Naive B cell (primary cell): ENCODE measurements at regions not wholly inside any gene's neighbourhood (a gene's known extent, or its start where the extent isn't known, plus 50 kb on each side); places are given as distances from the start of the nearest gene placed in this dataset.

Experiments used
- ATAC-seq, 2 donors: fragments of 150-1000 bp; cut with Tn5 transposase; 2 replicates each; pipeline ENCODE4 v1.10.0; 2021; ENCODE audit warnings: low read depth in 2 of 2, mild to moderate bottlenecking in 2 of 2, moderate library complexity in 2 of 2
- DNase-seq: peaks from one replicate; pipeline ENCODE4 v3.0.0; 2022
- H3K27ac Mint-ChIP-seq, 6 donors: one replicate each; pipeline ENCODE4 v1.8.0; 2020 to 2022; ENCODE audit warnings: mild to moderate bottlenecking in 6 of 6, mixed read lengths in 6 of 6, moderate library complexity in 5 of 6, inconsistent platforms in 2 of 6
- H3K27me3 Mint-ChIP-seq, 3 donors: one replicate each; pipeline ENCODE4 v1.8.0; 2021 to 2022; ENCODE audit warnings: mixed read lengths in 3 of 3, mild to moderate bottlenecking in 1 of 3
- H3K36me3 Mint-ChIP-seq, 2 donors: one replicate each; pipeline ENCODE4 v1.8.0; 2020 to 2022; ENCODE audit warnings: mixed read lengths in 2 of 2, inconsistent platforms in 1 of 2, mild to moderate bottlenecking in 1 of 2
- H3K4me1 Mint-ChIP-seq, 3 donors: one replicate each; pipeline ENCODE4 v1.8.0; 2020 to 2022; ENCODE audit warnings: mixed read lengths in 3 of 3, inconsistent platforms in 1 of 3, mild to moderate bottlenecking in 1 of 3, moderate library complexity in 1 of 3
- H3K4me3 Mint-ChIP-seq, 8 donors: one replicate each; pipeline ENCODE4 v1.8.0; 2020 to 2022; ENCODE audit warnings: mild to moderate bottlenecking in 8 of 8, mixed read lengths in 8 of 8, moderate library complexity in 8 of 8, inconsistent platforms in 2 of 8
- H3K9me3 Mint-ChIP-seq, 7 donors: one replicate each; pipeline ENCODE4 v1.8.0; 2020 to 2022; ENCODE audit warnings: mixed read lengths in 7 of 7, mild to moderate bottlenecking in 5 of 7, inconsistent platforms in 2 of 7, moderate library complexity in 1 of 7

- Mint-ChIP-seq H3K9me3 (peaks cover 0 to 21% (median 7%) of the 10 kb centered on the region in 7 donors), H3K4me1 (no peaks in the 10 kb centered on the region), H3K36me3 (no peaks in the 10 kb centered on the region), H3K4me3 (no peak overlapping the region), H3K27ac (no peak overlapping the region), H3K27me3 (no peaks in the 10 kb centered on the region)
- ATAC-seq, result no peak
- DNase-seq, result no peak
These were observed 141.2 kb downstream of the PRDM9 start for GRCh38 chr5:23648656-23649055.

- no peaks in the 10 kb centered on the region for H3K4me1 Mint-ChIP-seq
- H3K36me3 Mint-ChIP-seq, result no peaks in the 10 kb centered on the region
- H3K9me3 Mint-ChIP-seq, result peaks cover 0 to 18% (median 6%) of the 10 kb centered on the region in 7 donors
- no peak overlapping the region for H3K4me3 Mint-ChIP-seq
- DNase-seq, result no peak
- no peak overlapping the region for H3K27ac Mint-ChIP-seq
- ATAC-seq, result no peak
- no peaks in the 10 kb centered on the region for H3K27me3 Mint-ChIP-seq
These were observed 142.2 kb downstream of the PRDM9 start for GRCh38 chr5:23649594-23649993.

GRCh38 chr5:23655674-23656073, 148.3 kb downstream of the PRDM9 start:
- Mint-ChIP-seq H3K36me3 (no peaks in the 10 kb centered on the region), H3K27me3 (no peaks in the 10 kb centered on the region), H3K9me3 (peaks cover 0 to 4% (median 0%) of the 10 kb centered on the region in 7 donors), H3K4me3 (no peak overlapping the region), H3K4me1 (no peaks in the 10 kb centered on the region), H3K27ac (no peak overlapping the region)
- no peak for ATAC-seq
- DNase-seq, result no peak

GRCh38 chr5:23675456-23675855, 168.0 kb downstream of the PRDM9 start:
- ATAC-seq, result no peak
- no peak overlapping the region for H3K27ac Mint-ChIP-seq
- no peak for DNase-seq
- H3K4me1 Mint-ChIP-seq, result no peaks in the 10 kb centered on the region
- H3K36me3 Mint-ChIP-seq, result no peaks in the 10 kb centered on the region
- peaks cover 0 to 18% (median 5%) of the 10 kb centered on the region in 7 donors for H3K9me3 Mint-ChIP-seq
- no peak overlapping the region for H3K4me3 Mint-ChIP-seq
- H3K27me3 Mint-ChIP-seq, result no peaks in the 10 kb centered on the region

DNA sequence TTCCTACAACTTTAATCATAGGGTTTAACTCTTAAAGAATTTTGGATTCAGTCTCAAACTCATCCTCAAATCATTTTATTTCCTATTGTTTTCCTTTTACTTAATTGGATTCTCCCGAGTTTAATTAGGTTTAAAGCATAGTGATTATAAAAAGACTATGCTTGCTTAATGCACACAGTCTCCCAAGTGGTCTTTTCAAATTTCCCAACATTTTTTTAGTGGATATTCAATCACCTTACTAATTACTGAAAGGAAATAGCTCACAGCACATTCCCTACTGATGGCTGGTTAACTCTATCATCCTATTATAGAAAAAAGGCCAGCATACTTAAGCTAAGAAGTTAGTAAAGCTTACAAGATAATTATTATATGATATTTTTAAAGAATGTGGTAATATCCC, 170.6 kb downstream of the PRDM9 start:
- no peaks in the 10 kb centered on the region for H3K36me3 Mint-ChIP-seq
- DNase-seq (no peak), ATAC-seq (no peak)
- no peaks in the 10 kb centered on the region for H3K27me3 Mint-ChIP-seq
- no peak overlapping the region for H3K4me3 Mint-ChIP-seq
- peaks cover 0 to 18% (median 4%) of the 10 kb centered on the region in 7 donors for H3K9me3 Mint-ChIP-seq
- H3K4me1 Mint-ChIP-seq, result no peaks in the 10 kb centered on the region
- H3K27ac Mint-ChIP-seq, result no peak overlapping the region

- H3K4me3 Mint-ChIP-seq, result no peak overlapping the region
- H3K27ac Mint-ChIP-seq, result no peak overlapping the region
- no peaks in the 10 kb centered on the region for H3K27me3 Mint-ChIP-seq
- ATAC-seq, result no peak
- H3K9me3 Mint-ChIP-seq, result peaks cover 0 to 15% (median 7%) of the 10 kb centered on the region in 7 donors
- H3K4me1 Mint-ChIP-seq, result no peaks in the 10 kb centered on the region
- no peaks in the 10 kb centered on the region for H3K36me3 Mint-ChIP-seq
- no peak for DNase-seq
These were observed 176.7 kb downstream of the PRDM9 start for GRCh38 chr5:23684103-23684502.

GRCh38 chr5:23703940-23704855, 196.8 kb downstream of the PRDM9 start:
- no peaks in the 10 kb centered on the region for H3K4me1 Mint-ChIP-seq
- no peak overlapping the region for H3K27ac Mint-ChIP-seq
- no peak for DNase-seq
- no peak overlapping the region for H3K4me3 Mint-ChIP-seq
- ATAC-seq, result no peak
- H3K9me3 Mint-ChIP-seq, result peaks cover 0 to 2% (median 0%) of the 10 kb centered on the region in 7 donors
- no peaks in the 10 kb centered on the region for H3K36me3 Mint-ChIP-seq
- H3K27me3 Mint-ChIP-seq, result no peaks in the 10 kb centered on the region

DNA sequence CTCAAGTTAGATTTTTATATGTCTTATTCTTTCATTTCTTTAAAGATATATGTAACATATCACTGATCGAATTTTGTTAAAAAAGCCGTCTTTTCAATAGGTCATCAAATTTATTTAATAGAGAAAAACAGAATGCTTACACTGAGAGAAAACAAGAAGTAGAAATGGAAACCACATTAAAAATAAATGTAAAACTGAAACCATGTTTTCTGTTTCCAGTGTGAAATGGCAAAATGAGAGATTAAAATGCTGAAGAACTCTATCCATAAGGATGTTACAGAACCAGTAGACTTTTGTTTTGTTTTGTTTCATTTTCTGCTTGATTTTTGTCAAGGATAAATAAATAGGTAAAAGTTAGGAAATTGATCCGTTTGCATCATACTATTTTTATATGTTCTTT, 210.1 kb downstream of the PRDM9 start:
- H3K4me1 Mint-ChIP-seq, result peaks cover 0 to 5% (median 0%) of the 10 kb centered on the region in 3 donors
- H3K27ac Mint-ChIP-seq, result no peak overlapping the region
- H3K4me3 Mint-ChIP-seq, result no peak overlapping the region
- no peak for ATAC-seq
- peaks cover 4 to 17% (median 5%) of the 10 kb centered on the region in 7 donors for H3K9me3 Mint-ChIP-seq
- H3K27me3 Mint-ChIP-seq, result no peaks in the 10 kb centered on the region
- DNase-seq, result no peak
- H3K36me3 Mint-ChIP-seq, result no peaks in the 10 kb centered on the region

DNA sequence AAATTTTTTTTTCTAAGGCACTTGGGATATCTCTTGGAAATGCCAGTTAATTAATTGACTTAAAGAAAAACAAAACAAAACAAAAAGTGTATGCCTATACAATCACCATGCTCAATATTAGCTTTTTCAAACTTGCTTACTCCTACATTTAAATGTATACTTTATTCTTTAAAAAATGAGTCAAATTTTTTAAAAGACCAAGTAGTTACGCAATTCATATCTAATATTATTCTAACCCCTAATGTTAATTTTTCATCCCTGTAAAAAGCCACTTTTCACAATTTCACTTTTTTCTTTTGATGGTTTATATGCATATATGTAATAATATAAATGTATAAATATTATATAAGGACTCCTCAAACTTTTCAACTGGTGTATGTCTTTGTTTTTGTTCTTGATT, 211.2 kb downstream of the PRDM9 start:
- DNase-seq (no peak), ATAC-seq (no peak)
- H3K4me3 Mint-ChIP-seq, result no peak overlapping the region
- H3K9me3 Mint-ChIP-seq, result peaks cover 0 to 9% (median 4%) of the 10 kb centered on the region in 7 donors
- H3K4me1 Mint-ChIP-seq, result peaks cover 0 to 5% (median 0%) of the 10 kb centered on the region in 3 donors
- no peaks in the 10 kb centered on the region for H3K36me3 Mint-ChIP-seq
- no peak overlapping the region for H3K27ac Mint-ChIP-seq
- no peaks in the 10 kb centered on the region for H3K27me3 Mint-ChIP-seq

DNA sequence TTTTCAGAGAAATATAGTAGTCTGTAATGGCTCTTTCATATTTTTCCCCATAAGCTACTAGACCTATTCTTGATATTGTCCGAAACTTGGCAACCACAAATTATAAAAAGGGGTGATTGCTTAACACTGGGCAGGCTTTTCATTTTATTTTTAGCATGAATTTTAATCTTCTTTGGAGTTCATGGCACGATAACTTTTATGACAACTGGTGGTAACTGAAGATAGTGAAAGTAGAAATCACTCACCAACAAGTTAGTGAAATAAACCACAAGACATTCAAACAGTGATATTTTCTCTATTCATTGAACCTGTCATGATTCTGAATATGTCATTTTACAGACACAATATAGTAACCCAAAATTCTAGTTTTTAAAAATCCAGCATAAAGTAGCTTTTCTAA, 213.9 kb downstream of the PRDM9 start:
- ATAC-seq (no peak), DNase-seq (no peak)
- Mint-ChIP-seq H3K9me3 (peaks cover 0 to 6% (median 4%) of the 10 kb centered on the region in 7 donors), H3K4me1 (peaks cover 0 to 5% (median 0%) of the 10 kb centered on the region in 3 donors), H3K36me3 (no peaks in the 10 kb centered on the region), H3K27ac (no peak overlapping the region), H3K27me3 (no peaks in the 10 kb centered on the region), H3K4me3 (no peak overlapping the region)

DNA sequence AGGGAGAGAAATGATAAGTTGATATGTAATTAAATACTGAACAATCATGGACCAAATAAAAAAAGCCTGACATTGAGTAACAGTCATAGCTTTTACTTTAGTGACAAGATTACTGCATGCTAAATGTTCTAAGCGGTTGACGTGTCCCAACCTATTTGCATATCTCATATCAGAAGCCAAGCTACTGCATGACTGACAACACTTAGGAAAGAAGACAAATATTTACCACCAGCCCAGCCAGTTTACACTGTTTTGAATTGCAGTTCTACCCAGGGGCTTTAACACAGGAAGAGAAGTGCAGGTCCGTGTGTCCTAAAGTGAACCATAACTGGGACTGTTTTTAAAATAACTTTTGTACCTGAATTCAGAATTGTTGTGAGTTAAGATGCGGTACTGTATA, 219.9 kb downstream of the PRDM9 start:
- H3K36me3 Mint-ChIP-seq, result no peaks in the 10 kb centered on the region
- no peaks in the 10 kb centered on the region for H3K4me1 Mint-ChIP-seq
- H3K27ac Mint-ChIP-seq, result no peak overlapping the region
- H3K27me3 Mint-ChIP-seq, result no peaks in the 10 kb centered on the region
- ATAC-seq (no peak), DNase-seq (no peak)
- H3K4me3 Mint-ChIP-seq, result no peak overlapping the region
- peaks cover 0 to 9% (median 1%) of the 10 kb centered on the region in 7 donors for H3K9me3 Mint-ChIP-seq

- no peaks in the 10 kb centered on the region for H3K36me3 Mint-ChIP-seq
- no peak for DNase-seq
These were observed 222.6 kb downstream of the PRDM9 start for GRCh38 chr5:23730023-23730422.

DNA sequence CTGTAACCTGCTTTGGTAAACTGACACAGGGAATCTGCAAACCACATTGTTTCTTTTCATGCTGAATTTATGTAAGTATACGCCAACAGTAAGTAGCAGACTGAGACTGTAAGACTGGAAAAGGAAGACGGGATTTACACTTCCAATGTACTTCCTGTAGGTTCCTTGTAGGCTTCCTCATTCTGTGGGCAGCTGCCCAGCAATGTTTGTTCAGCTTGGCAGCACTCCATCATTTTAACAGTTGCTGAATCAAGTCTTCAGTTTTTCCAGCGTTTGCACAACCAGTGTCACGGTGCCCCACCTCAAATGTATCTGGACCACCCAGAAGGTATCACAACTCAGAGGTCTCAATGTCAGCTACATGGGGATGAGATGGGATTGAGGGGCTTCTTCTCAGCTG, 232.6 kb downstream of the PRDM9 start:
- no peak for DNase-seq
- Mint-ChIP-seq H3K36me3 (no peaks in the 10 kb centered on the region), H3K4me3 (no peak overlapping the region), H3K9me3 (peaks cover 0 to 2% (median 0%) of the 10 kb centered on the region in 7 donors), H3K27me3 (no peaks in the 10 kb centered on the region), H3K27ac (no peak overlapping the region), H3K4me1 (no peaks in the 10 kb centered on the region)
- ATAC-seq, result no peak

More at GRCh38 chr5:23730023-23730422, 222.6 kb downstream of the PRDM9 start:
- no peak overlapping the region for H3K27ac Mint-ChIP-seq
- peaks cover 0 to 11% (median 2%) of the 10 kb centered on the region in 7 donors for H3K9me3 Mint-ChIP-seq
- no peaks in the 10 kb centered on the region for H3K4me1 Mint-ChIP-seq
- H3K4me3 Mint-ChIP-seq, result no peak overlapping the region
- ATAC-seq, result no peak
- H3K27me3 Mint-ChIP-seq, result no peaks in the 10 kb centered on the region

GRCh38 chr5:23742701-23743100, 235.3 kb downstream of the PRDM9 start:
- Mint-ChIP-seq H3K27ac (no peak overlapping the region), H3K9me3 (no peaks in the 10 kb centered on the region), H3K27me3 (no peaks in the 10 kb centered on the region), H3K4me3 (no peak overlapping the region), H3K36me3 (no peaks in the 10 kb centered on the region), H3K4me1 (no peaks in the 10 kb centered on the region)
- no peak for ATAC-seq
- no peak for DNase-seq
